Erythroblast (primary cell): ENCODE measurements at regions not wholly inside any gene's neighbourhood (a gene's known extent, or its start where the extent isn't known, plus 50 kb on each side); places are given as distances from the start of the nearest gene placed in this dataset.

Experiments used
- GATA1 ChIP-seq: IDR thresholded peaks from 2 replicates; pipeline ENCODE4 v1.6.1; 2011; ENCODE audit warnings: low read depth, mild to moderate bottlenecking, control low read depth, low read length, moderate library complexity
- POLR2A ChIP-seq: IDR thresholded peaks from 2 replicates; pipeline ENCODE4 v1.6.1; 2011; ENCODE audit warnings: mild to moderate bottlenecking, low read length

DNA sequence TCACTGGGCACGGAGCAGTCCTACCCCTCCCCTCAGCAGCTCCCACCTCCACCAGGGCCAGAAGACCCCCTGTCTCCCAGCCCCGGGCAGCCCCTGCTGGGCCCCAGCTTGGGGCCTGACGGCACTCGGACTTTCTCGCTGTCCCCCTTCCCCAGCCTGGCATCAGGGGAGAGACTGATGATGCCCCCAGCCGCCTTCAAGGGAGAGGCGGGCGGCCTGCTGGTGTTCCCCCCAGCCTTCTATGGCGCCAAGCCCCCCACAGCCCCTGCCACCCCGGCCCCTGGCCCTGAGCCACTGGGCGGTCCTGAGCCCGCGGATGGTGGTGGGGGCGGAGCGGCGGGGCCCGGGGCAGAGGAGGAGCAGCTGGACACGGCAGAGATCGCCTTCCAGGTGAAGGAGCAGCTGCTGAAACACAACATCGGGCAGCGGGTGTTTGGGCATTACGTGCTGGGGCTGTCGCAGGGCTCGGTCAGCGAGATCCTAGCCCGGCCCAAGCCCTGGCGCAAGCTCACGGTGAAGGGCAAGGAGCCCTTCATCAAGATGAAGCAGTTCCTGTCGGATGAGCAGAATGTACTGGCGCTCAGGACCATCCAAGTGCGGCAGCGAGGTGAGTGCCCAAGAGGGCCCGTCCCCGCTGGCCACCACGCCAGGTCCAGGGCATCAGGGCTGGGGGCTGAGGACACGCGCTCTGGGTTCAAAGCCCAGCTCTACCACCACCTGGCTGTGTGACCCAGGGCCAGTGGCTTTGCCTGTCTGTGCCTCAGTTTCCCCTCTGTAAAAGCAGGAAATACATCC is 58.6 kb downstream of the PHETA1 start:
- TF ChIP-seq POLR2A: no peak
- TF ChIP-seq GATA1: no peak
